Muscle layer of colon (tissue), 2 donors: ENCODE measurements at regions not wholly inside any gene's neighbourhood (a gene's known extent, or its start where the extent isn't known, plus 50 kb on each side); places are given as distances from the start of the nearest gene placed in this dataset.

Experiments
- H3K27ac ChIP-seq: one replicate; pipeline ENCODE4 v1.7.0; 2013; ENCODE audit warnings: low read depth, mild to moderate bottlenecking, low read length, moderate library complexity
- H3K27me3 ChIP-seq, 2 donors: one replicate each; pipeline ENCODE4 v1.7.0; 2013; ENCODE audit warnings: low read length in 2 of 2, mild to moderate bottlenecking in 2 of 2; ENCODE audit not compliant: insufficient read depth in 2 of 2, control insufficient read depth in 1 of 2
- H3K36me3 ChIP-seq: one replicate; pipeline ENCODE4 v1.7.0; 2013; ENCODE audit warnings: mild to moderate bottlenecking, low read length; ENCODE audit not compliant: insufficient read depth
- H3K4me1 ChIP-seq: one replicate; pipeline ENCODE4 v1.7.0; 2013; ENCODE audit warnings: mild to moderate bottlenecking, low read length; ENCODE audit not compliant: insufficient read depth
- H3K4me3 ChIP-seq, 2 donors: one replicate each; pipeline ENCODE4 v1.7.0; 2013; ENCODE audit warnings: low read length in 2 of 2, low read depth in 1 of 2, mild to moderate bottlenecking in 1 of 2, moderate library complexity in 1 of 2
- H3K9ac ChIP-seq: one replicate; pipeline ENCODE4 v1.7.0; 2013; ENCODE audit warnings: low read length
- H3K9me3 ChIP-seq: one replicate; pipeline ENCODE4 v1.7.0; 2013; ENCODE audit warnings: mild to moderate bottlenecking, low read length
- donor health status: abdominal sarcoma.
- donor health status: Adenocarcinoma of cecum.

DNA sequence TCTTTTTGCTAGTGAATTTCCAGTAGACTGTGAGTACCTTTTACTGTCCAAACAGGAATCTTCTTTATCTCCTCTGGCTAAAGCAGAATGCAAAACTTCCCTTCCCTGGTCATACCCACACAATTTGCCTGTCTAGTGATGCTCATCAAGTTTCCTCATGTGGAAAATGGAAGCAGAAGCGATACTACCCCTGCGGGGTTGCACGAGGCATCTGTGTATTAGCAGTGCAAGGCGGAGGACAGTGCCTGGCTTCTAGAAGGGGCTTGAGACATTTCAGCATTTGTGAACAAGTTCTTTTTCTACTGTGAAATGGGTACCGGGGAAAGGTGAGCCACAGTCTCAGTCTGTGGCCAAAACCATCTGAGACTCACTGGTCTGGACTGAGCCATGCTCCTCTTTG lies 340.9 kb downstream of the AACS start:
- Histone ChIP-seq H3K27me3 (no peaks in the 10 kb centered on the region), H3K4me1 (no peaks in the 10 kb centered on the region), H3K4me3 (no peak overlapping the region), H3K9ac (no peak overlapping the region), H3K36me3 (no peaks in the 10 kb centered on the region), H3K9me3 (peaks cover 3% of the 10 kb centered on the region), H3K27ac (no peak overlapping the region)

DNA sequence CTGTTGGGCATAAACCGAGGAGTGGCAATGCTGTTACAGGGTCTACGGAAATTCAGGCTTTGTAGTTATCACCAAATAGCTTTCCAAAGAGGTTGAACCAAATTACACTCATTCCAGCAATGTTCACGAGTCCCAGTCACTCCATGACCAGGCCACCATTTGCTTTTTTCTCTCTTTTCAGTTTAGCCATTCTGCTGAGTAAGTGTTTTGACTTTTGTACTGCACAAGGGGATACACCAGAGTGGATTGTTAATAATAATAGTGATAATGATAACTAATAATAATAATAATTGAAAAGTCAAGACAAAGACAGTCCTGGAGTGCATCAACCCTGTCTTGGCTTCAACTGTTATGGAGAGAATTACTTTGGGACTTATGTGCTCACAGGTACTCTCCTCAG lies 343.5 kb downstream of the AACS start:
- Histone ChIP-seq H3K27ac (no peak overlapping the region), H3K9ac (no peak overlapping the region), H3K4me3 (no peak overlapping the region), H3K27me3 (no peaks in the 10 kb centered on the region), H3K4me1 (no peaks in the 10 kb centered on the region), H3K9me3 (no peaks in the 10 kb centered on the region), H3K36me3 (no peaks in the 10 kb centered on the region)

DNA sequence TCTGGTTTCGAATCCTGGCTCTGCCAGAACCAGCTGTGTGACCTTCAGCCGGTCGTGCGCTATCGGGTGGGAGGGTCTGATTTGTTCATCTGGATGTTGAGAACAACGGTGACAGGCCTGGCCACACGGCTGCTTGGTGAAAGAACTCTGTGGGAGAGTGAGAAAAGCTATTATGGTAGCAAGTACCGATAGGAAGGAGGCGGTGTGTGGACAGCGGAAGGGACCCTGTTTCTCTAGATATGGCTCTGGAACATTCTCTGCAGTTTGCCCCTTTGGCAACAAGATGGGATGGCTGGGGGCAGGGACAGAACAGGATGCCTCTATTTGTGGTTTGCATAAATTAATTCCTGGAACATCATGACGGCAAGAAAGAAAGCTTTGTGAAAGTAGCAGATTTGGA lies 347.3 kb downstream of the AACS start:
- Histone ChIP-seq H3K9ac (no peak overlapping the region), H3K9me3 (no peaks in the 10 kb centered on the region), H3K36me3 (no peaks in the 10 kb centered on the region), H3K27me3 (no peaks in the 10 kb centered on the region), H3K4me3 (no peak overlapping the region), H3K4me1 (no peaks in the 10 kb centered on the region), H3K27ac (no peak overlapping the region)

DNA sequence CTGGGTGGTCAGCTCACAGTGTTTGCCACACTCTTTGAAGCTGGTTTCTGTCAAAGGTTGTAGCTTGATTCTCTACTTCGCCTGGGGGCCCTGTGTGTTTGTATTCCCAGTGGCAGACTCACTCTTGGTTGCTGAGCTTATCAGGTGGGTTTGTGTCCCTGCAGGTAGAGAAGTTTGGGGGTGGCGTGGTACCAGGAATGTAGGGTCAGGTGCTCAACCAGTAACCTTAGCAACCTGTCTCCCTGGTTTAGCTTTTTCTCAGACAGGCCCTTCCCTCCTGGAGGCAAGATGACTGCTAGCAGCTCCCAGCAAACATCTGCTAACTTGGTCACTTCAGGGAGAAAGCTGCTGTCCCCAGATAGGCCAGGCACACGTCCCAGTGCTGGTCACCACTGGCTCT lies 352.2 kb downstream of the AACS start:
- H3K36me3 ChIP-seq = no peaks in the 10 kb centered on the region
- no peaks in the 10 kb centered on the region for H3K27me3 ChIP-seq
- H3K9me3 ChIP-seq = no peaks in the 10 kb centered on the region
- H3K27ac ChIP-seq = no peak overlapping the region
- H3K4me1 ChIP-seq = no peaks in the 10 kb centered on the region
- no peak overlapping the region for H3K9ac ChIP-seq
- no peak overlapping the region for H3K4me3 ChIP-seq

DNA sequence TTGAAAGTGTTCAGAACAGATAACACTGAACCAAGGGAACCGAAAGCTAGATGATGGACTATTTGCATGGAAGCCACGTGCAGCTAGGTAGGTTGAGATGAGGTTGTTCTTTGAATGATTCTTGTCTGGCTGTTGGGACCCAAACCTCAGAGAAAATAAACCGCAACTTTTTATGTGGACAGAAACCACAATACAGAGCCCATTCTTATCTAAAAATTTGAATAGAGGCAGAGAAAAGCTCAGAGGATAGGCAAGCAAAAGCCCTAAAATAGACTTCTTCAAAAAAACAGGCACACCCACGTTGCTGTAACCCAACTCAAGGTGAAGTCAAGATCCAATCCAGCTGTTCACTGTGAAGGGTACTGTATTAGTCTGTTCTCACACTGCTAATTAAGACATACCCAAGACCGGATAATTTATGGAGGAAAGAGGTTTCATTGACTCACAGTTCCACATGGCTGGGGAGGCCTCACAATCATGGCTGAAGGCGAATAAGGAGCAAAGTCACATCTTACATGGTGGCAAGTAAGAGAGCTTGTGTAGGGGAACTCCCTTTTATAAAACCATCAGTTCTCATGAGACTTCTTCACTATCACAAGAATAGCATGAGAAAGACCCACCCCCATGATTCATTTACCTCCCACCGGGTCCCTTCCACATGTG lies 353.8 kb downstream of the AACS start:
- Histone ChIP-seq H3K4me3 (no peak overlapping the region), H3K9me3 (no peaks in the 10 kb centered on the region), H3K27me3 (no peaks in the 10 kb centered on the region), H3K9ac (no peak overlapping the region), H3K4me1 (no peaks in the 10 kb centered on the region), H3K36me3 (no peaks in the 10 kb centered on the region), H3K27ac (no peak overlapping the region)

DNA sequence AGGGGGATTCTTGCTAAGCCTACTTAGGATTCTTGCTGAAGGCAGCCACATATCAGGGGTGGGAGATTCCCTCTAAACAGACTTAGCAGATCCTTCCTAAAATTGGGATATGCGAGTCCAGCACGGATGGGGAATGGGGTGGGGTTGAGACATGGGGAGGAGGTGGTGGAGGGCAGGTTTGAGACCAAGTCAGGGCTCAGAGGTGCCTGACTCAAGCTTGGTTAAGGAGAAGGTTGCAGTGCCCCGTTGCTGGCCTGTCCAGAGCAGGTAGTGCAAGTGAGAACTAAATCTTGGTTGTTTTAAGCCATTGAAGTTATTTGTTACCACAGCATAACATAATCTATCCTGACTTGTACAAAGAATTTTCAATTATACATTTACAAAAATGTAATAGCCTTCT lies 359.7 kb downstream of the AACS start:
- no peak overlapping the region for H3K27ac ChIP-seq

DNA sequence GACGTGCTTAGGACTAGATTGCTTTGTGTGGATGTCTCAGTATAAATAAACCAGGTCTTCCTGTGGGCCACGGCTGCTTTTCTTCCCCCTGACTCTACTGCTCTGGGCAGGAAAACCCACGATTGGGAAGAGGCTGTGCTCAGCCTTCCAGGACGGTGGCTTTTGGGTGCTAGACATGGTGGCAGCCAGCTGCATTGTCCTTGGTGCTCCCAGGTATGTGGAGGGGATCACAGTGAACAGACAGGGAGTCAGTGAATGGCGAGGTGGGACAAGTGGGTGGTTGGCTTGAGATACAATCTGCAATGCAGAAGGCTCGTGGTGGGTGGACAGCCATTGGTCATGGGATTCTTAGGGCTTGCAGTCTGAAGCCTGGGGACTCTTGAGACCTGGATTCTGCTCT lies 366.3 kb downstream of the AACS start:
- H3K27ac ChIP-seq = no peak overlapping the region
- H3K9ac ChIP-seq = no peak overlapping the region
- H3K36me3 ChIP-seq = no peaks in the 10 kb centered on the region
- no peaks in the 10 kb centered on the region for H3K9me3 ChIP-seq
- no peaks in the 10 kb centered on the region for H3K4me1 ChIP-seq
- H3K4me3 ChIP-seq = no peak overlapping the region
- H3K27me3 ChIP-seq = no peaks in the 10 kb centered on the region

More for the DNA sequence above, 359.7 kb downstream of the AACS start:
- Histone ChIP-seq H3K27me3 (no peaks in the 10 kb centered on the region), H3K4me1 (no peaks in the 10 kb centered on the region), H3K36me3 (no peaks in the 10 kb centered on the region), H3K4me3 (no peak overlapping the region), H3K9ac (no peak overlapping the region), H3K9me3 (no peaks in the 10 kb centered on the region)

DNA sequence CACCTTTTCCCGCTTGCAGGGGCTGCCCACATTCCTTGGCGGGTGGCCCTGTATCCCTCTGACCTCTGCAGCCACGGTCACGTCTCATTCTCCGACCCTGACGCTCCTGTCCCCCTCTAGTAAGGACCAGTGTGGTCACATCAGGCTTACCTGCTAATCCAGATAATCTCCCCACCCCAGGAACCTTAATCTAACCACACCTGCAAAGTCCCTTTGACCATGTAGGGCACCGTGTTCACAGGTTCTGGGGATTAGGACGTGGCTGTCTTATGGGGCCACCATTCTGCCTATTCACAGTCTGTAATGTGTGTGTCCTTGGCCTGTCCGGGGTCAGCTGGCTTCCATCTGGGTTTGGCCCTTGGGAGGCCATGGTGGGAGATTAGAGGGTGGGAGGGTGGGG lies 368.9 kb downstream of the AACS start:
- H3K9ac ChIP-seq = no peak overlapping the region
- no peaks in the 10 kb centered on the region for H3K9me3 ChIP-seq
- no peak overlapping the region for H3K27ac ChIP-seq
- no peak overlapping the region for H3K4me3 ChIP-seq
- H3K27me3 ChIP-seq = no peaks in the 10 kb centered on the region
- no peaks in the 10 kb centered on the region for H3K4me1 ChIP-seq
- H3K36me3 ChIP-seq = no peaks in the 10 kb centered on the region

DNA sequence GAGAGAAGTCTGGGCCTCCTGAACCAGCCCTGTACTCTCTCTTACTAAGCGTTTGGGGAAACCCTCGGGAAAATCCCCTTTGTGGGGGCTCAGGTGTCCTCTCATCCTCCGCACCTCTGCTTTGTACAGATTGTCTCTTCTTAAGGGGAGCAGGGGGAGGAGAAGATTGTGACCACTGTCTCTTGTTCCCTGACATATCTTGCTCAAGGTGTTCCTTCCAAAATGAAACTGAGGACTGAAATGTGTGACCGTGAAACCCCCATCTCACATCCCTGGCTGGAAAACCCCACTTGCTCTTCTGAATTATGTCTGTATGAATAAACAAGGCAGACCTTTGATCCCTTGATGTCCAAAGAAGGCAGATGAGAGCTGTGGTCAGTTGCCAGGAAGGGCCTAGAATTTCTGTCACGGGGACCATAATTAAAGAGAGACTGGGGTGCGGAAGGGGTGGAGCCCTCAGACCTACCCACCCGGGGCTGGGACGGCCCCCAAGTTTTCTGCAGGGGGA lies 369.8 kb downstream of the AACS start:
- H3K27ac ChIP-seq = no peak overlapping the region
- no peaks in the 10 kb centered on the region for H3K4me1 ChIP-seq
- H3K27me3 ChIP-seq = no peaks in the 10 kb centered on the region
- H3K36me3 ChIP-seq = no peaks in the 10 kb centered on the region
- H3K9ac ChIP-seq = no peak overlapping the region
- H3K4me3 ChIP-seq = no peak overlapping the region
- no peaks in the 10 kb centered on the region for H3K9me3 ChIP-seq

DNA sequence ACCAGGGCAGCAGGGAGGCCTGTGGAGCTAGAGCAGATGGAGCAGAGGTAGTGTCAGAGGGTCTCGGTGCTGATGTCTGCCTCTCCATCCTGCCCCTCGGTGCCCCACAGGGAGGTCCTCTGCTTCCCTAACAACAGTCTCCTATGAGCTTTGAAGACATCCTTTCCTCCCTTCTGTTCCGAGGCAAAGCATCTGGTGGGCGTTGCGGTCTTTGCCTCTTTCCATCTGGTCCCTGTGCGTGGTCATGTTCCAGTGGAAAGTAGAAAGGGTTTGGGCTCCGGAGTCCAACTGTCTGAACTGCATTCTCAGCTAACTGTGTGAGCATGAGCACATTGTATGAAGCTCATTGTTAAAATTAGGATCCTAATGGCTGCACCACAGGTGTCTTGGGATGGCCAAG lies 370.6 kb downstream of the AACS start:
- Histone ChIP-seq H3K27me3 (no peaks in the 10 kb centered on the region), H3K4me3 (no peak overlapping the region), H3K4me1 (no peaks in the 10 kb centered on the region), H3K9ac (no peak overlapping the region), H3K36me3 (no peaks in the 10 kb centered on the region), H3K27ac (no peak overlapping the region), H3K9me3 (no peaks in the 10 kb centered on the region)

DNA sequence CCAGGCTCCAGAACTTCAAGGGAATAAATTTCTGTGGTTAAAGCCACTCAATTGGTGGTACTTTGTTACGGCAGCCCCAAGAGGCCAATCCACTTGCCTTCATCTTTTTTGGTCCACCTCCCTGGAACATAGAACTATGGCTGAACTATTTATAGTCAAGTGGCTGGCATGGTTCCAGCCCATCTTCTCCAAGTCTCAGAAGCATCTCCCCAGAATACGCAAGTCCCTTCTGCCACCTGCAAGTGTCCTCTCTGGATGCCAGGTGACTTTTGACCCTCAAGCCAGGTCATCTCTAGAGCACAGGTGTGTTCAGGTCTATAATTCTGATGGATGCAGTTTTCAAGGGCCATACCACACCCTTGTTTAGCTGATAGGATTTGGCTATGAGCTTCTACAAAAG lies 371.5 kb downstream of the AACS start:
- Histone ChIP-seq H3K27me3 (no peaks in the 10 kb centered on the region), H3K4me3 (no peak overlapping the region), H3K36me3 (no peaks in the 10 kb centered on the region), H3K4me1 (no peaks in the 10 kb centered on the region), H3K9me3 (no peaks in the 10 kb centered on the region), H3K9ac (no peak overlapping the region), H3K27ac (no peak overlapping the region)

DNA sequence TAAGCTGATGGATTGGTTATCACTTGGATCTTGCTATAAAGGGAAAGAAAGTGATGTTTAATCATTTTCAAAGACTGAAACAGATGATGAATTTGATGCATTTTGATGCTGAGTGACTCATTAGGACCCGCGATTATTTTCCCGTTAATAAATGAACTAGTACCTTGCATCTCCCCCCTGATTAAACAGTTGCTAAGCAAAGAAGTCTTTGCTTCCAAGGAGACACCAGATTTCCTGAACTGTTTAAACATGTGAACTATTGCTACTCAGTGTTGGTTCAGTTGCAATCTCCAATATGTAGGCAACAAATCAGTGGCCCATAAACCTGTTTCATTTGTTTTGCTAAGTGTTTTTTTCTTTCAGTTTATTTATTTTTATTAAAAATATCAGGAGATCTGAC lies 375.2 kb downstream of the AACS start:
- H3K27ac ChIP-seq = no peak overlapping the region
- no peak overlapping the region for H3K9ac ChIP-seq
- H3K27me3 ChIP-seq = no peaks in the 10 kb centered on the region
- no peaks in the 10 kb centered on the region for H3K9me3 ChIP-seq
- peaks cover 7% of the 10 kb centered on the region for H3K4me1 ChIP-seq
- H3K36me3 ChIP-seq = no peaks in the 10 kb centered on the region
- H3K4me3 ChIP-seq = no peak overlapping the region
